CD4-positive, alpha-beta T cell (primary cell): ENCODE measurements at regions not wholly inside any gene's neighbourhood (a gene's known extent, or its start where the extent isn't known, plus 50 kb on each side); places are given as distances from the start of the nearest gene placed in this dataset.

Experiments
- ATAC-seq: fragments of 200-7000 bp; cut with Tn5 transposase; one replicate; pipeline ENCODE4 v1.10.0; 2022; ENCODE audit warnings: mild to moderate bottlenecking; ENCODE audit not compliant: poor library complexity
- CTCF ChIA-PET: fragments of 350-600 bp; sonication (Branson Sonifier 250); formaldehyde crosslinking; loops from one replicate; lab custom pipeline; 2021; ENCODE audit warnings: antibody characterized with exemption, inconsistent platforms; lab: Charles Lee
- POLR2A ChIA-PET: fragments of 350-600 bp; sonication (Branson Sonifier 250); formaldehyde crosslinking; loops from one replicate; lab custom pipeline; 2021; ENCODE audit warnings: antibody characterized with exemption, inconsistent platforms; lab: Charles Lee
- DNase-seq, 14 experiments: peaks; one replicate each; pipeline ENCODE4 v3.0.0-alpha.2; 2013 to 2020; ENCODE audit warnings: mixed read lengths in 2 of 14
- H3K27ac ChIP-seq, 2 donors: one replicate each; pipeline versions ENCODE4 v1.5.1 to v1.7.0; 2013; ENCODE audit warnings: low read length in 2 of 2, low read depth in 1 of 2, mild to moderate bottlenecking in 1 of 2
- H3K27me3 ChIP-seq, 2 experiments: 1 replicate in 1 of 2; 2 replicates in 1 of 2; pipeline versions ENCODE4 v1.6.1 to v1.7.0; 2013; ENCODE audit warnings: low read length in 2 of 2, control low read depth in 1 of 2, mild to moderate bottlenecking in 1 of 2, moderate library complexity in 1 of 2; ENCODE audit not compliant: insufficient read depth in 2 of 2, control insufficient read depth in 1 of 2
- H3K36me3 ChIP-seq: one replicate; pipeline ENCODE4 v1.6.1; 2013; ENCODE audit warnings: low read length, control low read depth; ENCODE audit not compliant: insufficient read depth
- H3K4me1 ChIP-seq: one replicate; pipeline ENCODE4 v1.6.1; 2013; ENCODE audit warnings: low read length, control low read depth; ENCODE audit not compliant: insufficient read depth
- H3K4me3 ChIP-seq: one replicate; pipeline ENCODE4 v1.5.1; 2013; ENCODE audit warnings: mild to moderate bottlenecking, low read length, moderate library complexity
- H3K9me3 ChIP-seq, 2 experiments: 1 replicate in 1 of 2; 2 replicates in 1 of 2; pipeline versions ENCODE4 v1.6.1 to v1.7.0; 2013; ENCODE audit warnings: low read length in 2 of 2, mild to moderate bottlenecking in 2 of 2, control low read depth in 1 of 2, moderate library complexity in 1 of 2; ENCODE audit not compliant: control insufficient read depth in 1 of 2, insufficient read depth in 1 of 2
- H3K27ac Mint-ChIP-seq: one replicate; pipeline ENCODE4 v1.8.0; 2020; ENCODE audit warnings: mixed read lengths
- H3K27me3 Mint-ChIP-seq: one replicate; pipeline ENCODE4 v1.8.0; 2021; ENCODE audit warnings: mixed read lengths
- H3K36me3 Mint-ChIP-seq: one replicate; pipeline ENCODE4 v1.8.0; 2021; ENCODE audit warnings: low read depth, mixed read lengths
- H3K4me1 Mint-ChIP-seq: one replicate; pipeline ENCODE4 v1.8.0; 2021; ENCODE audit warnings: low read depth, mixed read lengths
- H3K4me3 Mint-ChIP-seq: one replicate; pipeline ENCODE4 v1.8.0; 2020; ENCODE audit warnings: mild to moderate bottlenecking, mixed read lengths
- H3K9me3 Mint-ChIP-seq: one replicate; pipeline ENCODE4 v1.8.0; 2020; ENCODE audit warnings: mixed read lengths
- CTCF ChIP-seq: fragments of 200-600 bp; IDR thresholded peaks from one replicate; pipeline ENCODE4 v1.8.0; 2022; ENCODE audit warnings: antibody characterized with exemption, mild to moderate bottlenecking
- intact Hi-C, 2 experiments: fragments of 100-400 bp; cut with DNase I in 1 of 2; cut with micrococcal nuclease in 1 of 2; formaldehyde crosslinking; loops; one replicate each; pipeline versions ENCODE4 v1.15.1 to v1.9.0; 2023 to 2025; cut with DNase I, micrococcal nuclease

DNA sequence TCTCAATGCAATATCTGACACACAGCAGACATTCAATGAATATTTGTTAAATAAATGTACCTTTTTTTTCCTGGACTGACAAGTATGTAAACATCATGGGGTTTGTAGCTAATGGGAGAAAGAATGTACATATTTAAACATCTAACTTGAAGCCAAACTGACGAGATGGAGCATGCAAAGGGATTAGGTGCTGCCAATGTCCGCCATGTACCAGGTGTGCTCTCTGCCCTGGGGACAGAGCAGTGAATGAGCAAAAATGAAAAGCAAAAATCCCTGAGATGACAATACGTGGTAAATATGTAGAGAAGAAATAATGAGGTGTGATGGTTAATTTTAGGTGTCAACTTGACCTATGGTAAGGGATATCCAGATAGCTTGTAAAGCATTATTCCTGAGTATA, 247.4 kb upstream of the CELF4 start:
- H3K4me1 Mint-ChIP-seq = no peaks in the 10 kb centered on the region
- Histone ChIP-seq H3K27me3 (peaks cover 0 to 2% of the 10 kb centered on the region in 2 experiments), H3K27ac (no peak overlapping the region), H3K4me1 (no peaks in the 10 kb centered on the region), H3K36me3 (no peaks in the 10 kb centered on the region), H3K9me3 (peaks cover 0 to 3% of the 10 kb centered on the region in 2 experiments), H3K4me3 (no peak overlapping the region)
- DNase-seq (no peak), ATAC-seq (no peak)
- no peaks in the 10 kb centered on the region for H3K27me3 Mint-ChIP-seq
- intact Hi-C loops = no loop called here
- CTCF ChIA-PET = no interaction called here
- H3K4me3 Mint-ChIP-seq = no peak overlapping the region
- no peaks in the 10 kb centered on the region for H3K36me3 Mint-ChIP-seq
- no peak for TF ChIP-seq CTCF
- POLR2A ChIA-PET = no interaction called here
- H3K27ac Mint-ChIP-seq = no peak overlapping the region
- H3K9me3 Mint-ChIP-seq = peaks cover 19% of the 10 kb centered on the region

- no peak overlapping the region for H3K4me3 Mint-ChIP-seq
- no peaks in the 10 kb centered on the region for H3K27me3 ChIP-seq
- H3K4me1 ChIP-seq = no peaks in the 10 kb centered on the region
- DNase-seq (no peak), ATAC-seq (no peak)
- H3K9me3 ChIP-seq = peaks cover 0 to 9% of the 10 kb centered on the region in 2 experiments
- H3K36me3 ChIP-seq = no peaks in the 10 kb centered on the region
- no peak overlapping the region for H3K27ac Mint-ChIP-seq
- no peaks in the 10 kb centered on the region for H3K27me3 Mint-ChIP-seq
- no peak overlapping the region for H3K27ac ChIP-seq
- ChIA-PET POLR2A (no interaction called here), CTCF (no interaction called here)
- no peak overlapping the region for H3K4me3 ChIP-seq
- no peaks in the 10 kb centered on the region for H3K4me1 Mint-ChIP-seq
- no peaks in the 10 kb centered on the region for H3K36me3 Mint-ChIP-seq
- TF ChIP-seq CTCF = no peak
- intact Hi-C loops = no loop called here
- peaks cover 6% of the 10 kb centered on the region for H3K9me3 Mint-ChIP-seq
These were observed 240.3 kb upstream of the CELF4 start for GRCh38 chr18:37805773-37806404.

GRCh38 chr18:37796823-37797349, 231.3 kb upstream of the CELF4 start:
- POLR2A ChIA-PET = no interaction called here
- Histone ChIP-seq H3K36me3 (no peaks in the 10 kb centered on the region), H3K27ac (no peak overlapping the region), H3K4me1 (no peaks in the 10 kb centered on the region), H3K4me3 (no peak overlapping the region), H3K27me3 (no peaks in the 10 kb centered on the region), H3K9me3 (peaks cover 0 to 3% of the 10 kb centered on the region in 2 experiments)
- H3K9me3 Mint-ChIP-seq = peaks cover 6% of the 10 kb centered on the region
- CTCF ChIA-PET = no interaction called here
- no peaks in the 10 kb centered on the region for H3K4me1 Mint-ChIP-seq
- no peak for DNase-seq
- H3K27me3 Mint-ChIP-seq = no peaks in the 10 kb centered on the region
- no peak overlapping the region for H3K4me3 Mint-ChIP-seq
- no peak for ATAC-seq
- H3K27ac Mint-ChIP-seq = no peak overlapping the region
- no peak for TF ChIP-seq CTCF
- H3K36me3 Mint-ChIP-seq = no peaks in the 10 kb centered on the region
- intact Hi-C loops = no loop called here
